HEK293 (cell line): ENCODE measurements at regions not wholly inside any gene's neighbourhood (a gene's known extent, or its start where the extent isn't known, plus 50 kb on each side); places are given as distances from the start of the nearest gene placed in this dataset.

Experiments
- HOXC10 ChIP-seq: sonication (generic); formaldehyde crosslinking; IDR thresholded peaks from 2 replicates; pipeline ENCODE4 v1.8.1; 2023; ENCODE audit warnings: mild to moderate bottlenecking, missing genetic modification reagents
- SALL2 ChIP-seq: fragments of 450-650 bp; formaldehyde crosslinking; IDR thresholded peaks from 2 replicates; pipeline ENCODE4 v1.5.0; 2017; ENCODE audit warnings: missing biosample characterization, mild to moderate bottlenecking, missing genetic modification characterization, borderline replicate concordance
- YY1 ChIP-seq: fragments of 450-650 bp; formaldehyde crosslinking; IDR thresholded peaks from 2 replicates; pipeline ENCODE4 v1.5.1; 2018; ENCODE audit warnings: missing biosample characterization, missing genetic modification characterization
- ZBTB11 ChIP-seq: fragments of 450-650 bp; formaldehyde crosslinking; conservative IDR thresholded peaks from 2 replicates; pipeline ENCODE4 v1.5.1; 2016; ENCODE audit warnings: low read depth, missing biosample characterization, missing genetic modification characterization
- ZBTB21 ChIP-seq: fragments of 450-650 bp; formaldehyde crosslinking; IDR thresholded peaks from 2 replicates; pipeline ENCODE4 v1.5.1; 2017; ENCODE audit warnings: missing biosample characterization, missing genetic modification characterization

GRCh38 chr12:19764408-19764807 lies 325.1 kb downstream of the AEBP2 start:
- TF ChIP-seq YY1 (no peak), HOXC10 (CRISPR knock-in tag) (no peak), SALL2 (tag by site-specific recombination) (no peak), ZBTB11 (no peak), ZBTB21 (no peak)
